LNCaP clone FGC (cell line): ENCODE measurements at regions not wholly inside any gene's neighbourhood (a gene's known extent, or its start where the extent isn't known, plus 50 kb on each side); places are given as distances from the start of the nearest gene placed in this dataset.

Experiments
- DNase-seq: peaks from one replicate; pipeline ENCODE4 v3.0.0-alpha.2; 2011; ENCODE audit warnings: low read depth
- H3K4me3 ChIP-seq: 2 replicates; pipeline ENCODE4 v1.5.1; 2011; ENCODE audit warnings: mild to moderate bottlenecking, low read depth, low read length, control low read depth
- TF ChIP-seq, protein P1 (sequence below): IDR thresholded peaks from 2 replicates; pipeline ENCODE4 v1.5.1; 2012; ENCODE audit warnings: mild to moderate bottlenecking; ENCODE audit not compliant: control insufficient read depth, insufficient read depth; ENCODE audit errors: extremely low read depth

DNA sequence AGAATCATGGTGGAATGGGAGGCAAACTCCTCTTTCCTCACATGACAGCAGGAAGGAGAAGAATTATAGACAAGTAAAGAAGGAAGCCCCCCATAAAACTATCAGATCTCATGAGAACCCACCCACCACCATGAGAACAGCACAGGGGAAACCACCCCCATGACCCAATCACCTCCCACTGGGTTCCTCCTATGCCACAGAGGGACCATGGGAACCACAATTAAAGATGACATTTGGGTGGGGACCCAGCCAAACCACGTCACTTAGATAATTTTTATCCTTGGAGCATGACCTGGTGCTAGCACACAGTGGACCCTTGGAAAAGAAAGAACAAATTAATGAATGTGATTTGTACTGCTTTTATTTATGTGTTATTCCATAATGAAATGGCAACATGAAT is 188.6 kb upstream of the NCKAP5 start:
- DNase-seq: no peak
- TF ChIP-seq, protein P1, sequence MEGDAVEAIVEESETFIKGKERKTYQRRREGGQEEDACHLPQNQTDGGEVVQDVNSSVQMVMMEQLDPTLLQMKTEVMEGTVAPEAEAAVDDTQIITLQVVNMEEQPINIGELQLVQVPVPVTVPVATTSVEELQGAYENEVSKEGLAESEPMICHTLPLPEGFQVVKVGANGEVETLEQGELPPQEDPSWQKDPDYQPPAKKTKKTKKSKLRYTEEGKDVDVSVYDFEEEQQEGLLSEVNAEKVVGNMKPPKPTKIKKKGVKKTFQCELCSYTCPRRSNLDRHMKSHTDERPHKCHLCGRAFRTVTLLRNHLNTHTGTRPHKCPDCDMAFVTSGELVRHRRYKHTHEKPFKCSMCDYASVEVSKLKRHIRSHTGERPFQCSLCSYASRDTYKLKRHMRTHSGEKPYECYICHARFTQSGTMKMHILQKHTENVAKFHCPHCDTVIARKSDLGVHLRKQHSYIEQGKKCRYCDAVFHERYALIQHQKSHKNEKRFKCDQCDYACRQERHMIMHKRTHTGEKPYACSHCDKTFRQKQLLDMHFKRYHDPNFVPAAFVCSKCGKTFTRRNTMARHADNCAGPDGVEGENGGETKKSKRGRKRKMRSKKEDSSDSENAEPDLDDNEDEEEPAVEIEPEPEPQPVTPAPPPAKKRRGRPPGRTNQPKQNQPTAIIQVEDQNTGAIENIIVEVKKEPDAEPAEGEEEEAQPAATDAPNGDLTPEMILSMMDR: no peak
- H3K4me3 ChIP-seq: no peak overlapping the region

DNA sequence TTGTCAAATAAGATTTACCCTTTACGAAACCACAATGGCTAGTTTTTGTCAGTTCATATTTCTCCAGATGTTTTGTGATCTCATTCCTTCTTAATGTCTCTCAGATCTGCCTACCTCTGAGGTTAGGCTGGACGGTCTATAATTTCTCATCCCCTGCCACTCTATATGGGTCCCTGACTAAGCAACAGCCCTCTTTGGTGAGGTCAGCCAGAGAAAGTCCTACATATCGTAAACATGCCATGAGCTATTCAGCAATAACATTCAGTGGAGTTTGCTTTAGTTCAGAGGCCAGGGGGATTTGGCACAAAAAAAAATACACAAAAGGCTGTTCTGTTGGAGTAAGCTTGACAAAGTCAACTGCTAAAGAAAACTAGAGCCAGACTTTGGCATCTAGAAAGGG is 192.1 kb upstream of the NCKAP5 start:
- DNase-seq: no peak

DNA sequence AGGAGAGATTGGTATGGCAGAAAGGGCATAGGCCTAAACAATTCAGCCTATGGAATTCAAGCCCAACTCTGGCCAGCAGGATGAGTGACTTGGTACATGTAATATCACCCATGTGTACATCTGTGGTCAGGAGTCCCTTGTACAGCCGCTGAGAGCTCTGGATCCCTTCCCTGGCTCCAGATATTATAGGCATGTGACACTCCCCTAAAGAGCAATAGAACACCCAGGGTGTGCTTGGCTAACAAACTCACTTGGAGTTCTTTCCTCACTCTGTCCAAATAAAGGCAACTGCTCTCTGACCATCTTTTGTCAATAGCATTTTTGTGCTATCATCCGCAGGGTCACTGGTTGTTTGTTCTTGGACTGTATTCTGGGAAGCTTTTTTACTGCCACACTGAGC is 197.4 kb upstream of the NCKAP5 start:
- no peak overlapping the region for H3K4me3 ChIP-seq
- peak; percentile 71 for DNase-seq
- TF ChIP-seq, protein P1: no peak

More for the DNA sequence above, 192.1 kb upstream of the NCKAP5 start:
- TF ChIP-seq, protein P1: no peak
- no peak overlapping the region for H3K4me3 ChIP-seq

DNA sequence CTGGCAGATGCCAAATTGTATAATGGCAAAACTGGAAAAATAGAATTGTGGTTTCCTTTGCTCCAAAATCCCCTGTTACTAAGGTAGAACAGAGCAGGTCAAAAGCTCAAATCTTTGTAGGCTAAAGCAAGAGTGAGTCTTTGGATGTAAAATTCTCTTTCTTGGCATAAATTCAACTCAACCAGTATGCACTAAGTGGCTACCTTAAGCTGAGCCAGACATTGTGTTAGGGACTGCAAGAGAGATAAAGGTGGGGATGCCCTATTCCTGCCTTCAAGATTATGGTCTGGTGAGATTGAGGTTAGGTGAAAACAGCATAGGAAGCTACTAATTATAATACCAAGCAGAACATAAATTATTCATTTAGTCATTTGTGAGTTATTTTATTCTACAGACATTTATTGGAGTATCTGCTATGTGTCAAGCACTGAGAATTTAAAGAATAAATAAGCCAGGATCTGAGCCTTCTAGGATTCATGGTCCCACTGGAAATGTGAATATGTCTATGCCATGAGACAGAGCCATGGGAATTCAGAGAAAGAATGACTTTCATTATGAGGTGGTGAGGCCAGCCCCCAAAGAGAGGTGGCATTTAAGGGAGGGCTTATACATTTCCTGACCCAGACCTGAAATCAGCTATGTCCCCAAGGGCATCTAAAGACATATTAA is 198.0 kb upstream of the NCKAP5 start:
- DNase-seq: no peak
- TF ChIP-seq, protein P1: no peak
- no peak overlapping the region for H3K4me3 ChIP-seq

DNA sequence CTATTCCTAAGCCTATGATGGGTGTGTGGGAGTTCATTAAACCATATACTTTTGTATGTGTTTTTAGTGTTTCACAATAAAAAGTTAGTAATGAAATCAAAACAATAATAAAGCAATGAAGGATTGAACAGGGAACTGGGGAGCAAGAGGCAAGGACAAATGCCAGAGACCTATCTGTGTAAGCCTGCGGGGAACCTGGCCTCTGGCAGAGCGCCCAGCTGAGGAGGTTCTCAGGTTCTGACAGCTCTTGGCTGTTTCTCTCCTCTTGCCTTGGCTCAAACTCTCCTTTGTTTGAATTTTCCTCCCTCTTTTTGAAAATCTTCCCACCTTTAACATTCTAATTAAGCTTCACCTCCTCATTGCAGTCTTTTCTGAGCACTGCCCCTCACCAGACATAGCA is 200.0 kb upstream of the NCKAP5 start:
- DNase-seq: no peak
- TF ChIP-seq, protein P1: no peak
- no peak overlapping the region for H3K4me3 ChIP-seq

DNA sequence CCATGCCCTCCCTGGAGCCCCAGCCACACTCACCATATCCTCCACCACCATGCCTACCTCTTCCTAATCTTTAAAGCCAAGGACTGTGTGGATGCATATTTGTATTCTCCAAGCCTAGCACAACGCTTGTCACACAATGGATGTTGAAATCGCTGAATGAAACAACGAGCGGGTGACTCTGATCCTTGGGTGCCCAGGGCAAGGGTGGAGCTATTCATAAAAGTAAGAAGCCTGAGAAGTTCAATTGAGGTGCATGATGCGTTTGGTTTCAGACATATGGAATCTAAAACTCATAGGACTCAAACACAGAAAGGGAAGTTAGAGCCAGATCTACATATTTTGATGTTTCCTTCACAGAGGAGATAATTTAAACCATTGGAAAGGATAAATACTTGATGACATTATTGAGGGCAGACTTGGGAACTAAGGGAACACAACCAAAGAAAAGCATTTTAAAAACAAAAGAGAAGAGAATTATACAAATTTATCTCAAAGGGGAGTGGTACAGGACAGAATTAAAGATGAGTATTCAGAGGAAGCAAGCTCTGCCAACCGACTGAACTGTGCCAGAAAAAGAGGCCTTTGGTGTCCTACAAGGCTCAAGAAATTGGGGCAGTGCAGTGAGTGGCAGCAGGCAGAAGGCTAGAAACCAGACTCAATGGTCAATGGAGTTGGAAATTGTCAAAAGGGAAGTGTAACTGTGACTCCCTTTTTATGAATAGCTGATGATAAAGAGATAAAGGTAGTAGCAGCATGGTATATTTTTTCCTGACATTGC is 200.6 kb upstream of the NCKAP5 start:
- TF ChIP-seq, protein P1: no peak
- DNase-seq: no peak
- no peak overlapping the region for H3K4me3 ChIP-seq
